T-helper 17 cell (primary cell): ENCODE measurements at regions not wholly inside any gene's neighbourhood (a gene's known extent, or its start where the extent isn't known, plus 50 kb on each side); places are given as distances from the start of the nearest gene placed in this dataset.

Experiments used
- ATAC-seq: fragments of 150-1000 bp; cut with Tn5 transposase; 2 replicates; pipeline ENCODE4 v1.10.0; 2021; ENCODE audit warnings: mild to moderate bottlenecking, moderate library complexity
- DNase-seq, 3 donors: peaks; one replicate each; pipeline versions ENCODE4 v3.0.0 to v3.0.0-alpha.2; 2020 to 2021
- H3K9me3 ChIP-seq: one replicate; pipeline ENCODE4 v1.7.0; 2013; ENCODE audit warnings: low read length, mild to moderate bottlenecking; ENCODE audit not compliant: control insufficient read depth, poor library complexity, severe bottlenecking
- H3K27ac Mint-ChIP-seq: one replicate; pipeline ENCODE4 v1.8.0; 2022; ENCODE audit warnings: mild to moderate bottlenecking, moderate library complexity, mixed read lengths
- H3K27me3 Mint-ChIP-seq: one replicate; pipeline ENCODE4 v1.8.0; 2022; ENCODE audit warnings: mixed read lengths
- H3K36me3 Mint-ChIP-seq: one replicate; pipeline ENCODE4 v1.8.0; 2022; ENCODE audit warnings: low read depth, mixed read lengths
- H3K4me1 Mint-ChIP-seq: one replicate; pipeline ENCODE4 v1.8.0; 2022; ENCODE audit warnings: mild to moderate bottlenecking, mixed read lengths
- H3K4me3 Mint-ChIP-seq: one replicate; pipeline ENCODE4 v1.8.0; 2022; ENCODE audit warnings: mild to moderate bottlenecking, moderate library complexity, mixed read lengths

DNA sequence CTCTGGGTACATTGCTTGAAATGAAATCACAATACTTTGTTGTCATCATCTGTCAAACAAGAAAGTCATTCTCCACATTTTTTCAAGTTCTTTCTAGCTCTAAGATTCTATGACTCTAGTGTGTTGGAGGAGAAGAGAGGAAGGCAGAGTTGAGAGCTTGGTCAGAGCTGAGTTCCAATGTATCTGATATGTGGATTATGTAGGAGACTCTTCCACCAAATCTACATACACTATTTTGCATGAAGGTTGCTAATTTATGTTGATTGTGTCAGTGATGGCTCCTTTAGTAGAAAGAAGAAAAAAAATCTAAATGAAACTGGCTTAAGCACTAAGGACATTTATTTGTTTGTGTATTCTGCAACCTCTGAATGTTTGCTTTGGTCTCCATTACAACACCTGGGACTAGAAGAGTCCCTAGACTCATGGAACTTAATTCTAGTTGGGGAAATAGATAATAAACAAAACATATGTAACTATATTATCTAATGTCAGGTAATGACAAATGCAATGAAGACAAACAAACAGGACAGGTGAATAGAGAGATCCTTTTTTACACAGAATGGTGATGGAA is 691.9 kb downstream of the UQCRFS1 start:
- Mint-ChIP-seq H3K27me3 (no peaks in the 10 kb centered on the region), H3K36me3 (no peaks in the 10 kb centered on the region), H3K27ac (no peak overlapping the region), H3K4me3 (no peak overlapping the region), H3K4me1 (no peaks in the 10 kb centered on the region)
- no peaks in the 10 kb centered on the region for H3K9me3 ChIP-seq
- no peak for ATAC-seq
- DNase-seq = no peak

DNA sequence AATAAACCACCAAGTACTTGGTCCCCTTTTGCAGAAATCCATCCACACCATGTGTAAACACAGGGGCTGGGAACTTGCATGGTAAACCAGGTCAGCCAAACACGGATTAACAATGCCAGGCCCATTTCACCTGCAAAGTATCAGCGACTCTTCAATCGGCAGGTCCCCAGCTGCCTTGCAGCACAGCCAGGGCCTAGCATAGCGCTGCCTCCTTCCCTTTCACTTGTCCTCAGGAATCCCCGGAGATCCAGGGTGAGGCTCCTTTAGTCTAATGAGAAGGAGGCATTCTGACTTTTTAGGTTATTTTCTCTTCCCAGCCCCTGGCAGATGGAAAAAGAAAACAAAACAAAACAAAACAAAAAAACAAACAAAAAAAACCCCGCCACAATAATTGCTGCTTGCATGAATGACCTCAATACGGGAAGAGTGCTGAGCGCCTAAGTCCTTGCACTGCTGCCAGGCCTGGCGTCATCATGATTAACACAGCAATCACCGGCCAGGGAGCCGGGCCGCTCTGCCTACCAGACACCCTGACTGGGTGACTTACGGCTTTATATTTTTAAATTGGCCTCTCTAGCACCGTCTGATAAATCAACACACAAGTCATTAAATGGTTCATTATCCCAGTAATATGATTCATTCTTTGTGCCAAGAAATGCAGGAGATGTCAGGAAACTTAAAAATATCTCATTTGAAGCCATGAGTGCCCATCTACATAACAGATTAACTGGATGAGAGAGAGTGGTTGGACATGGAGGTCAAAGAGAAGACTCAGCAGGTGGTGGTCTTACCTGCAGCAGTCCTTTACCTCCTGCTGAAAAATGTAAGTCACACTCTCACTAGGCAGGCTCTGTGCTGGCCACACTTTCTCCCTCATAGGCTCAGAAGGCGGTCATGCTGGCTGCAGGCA is 692.7 kb downstream of the UQCRFS1 start:
- H3K9me3 ChIP-seq = no peaks in the 10 kb centered on the region
- H3K27ac Mint-ChIP-seq = no peak overlapping the region
- no peaks in the 10 kb centered on the region for H3K4me1 Mint-ChIP-seq
- no peaks in the 10 kb centered on the region for H3K27me3 Mint-ChIP-seq
- ATAC-seq (no peak), DNase-seq (no peak)
- no peaks in the 10 kb centered on the region for H3K36me3 Mint-ChIP-seq
- no peak overlapping the region for H3K4me3 Mint-ChIP-seq

DNA sequence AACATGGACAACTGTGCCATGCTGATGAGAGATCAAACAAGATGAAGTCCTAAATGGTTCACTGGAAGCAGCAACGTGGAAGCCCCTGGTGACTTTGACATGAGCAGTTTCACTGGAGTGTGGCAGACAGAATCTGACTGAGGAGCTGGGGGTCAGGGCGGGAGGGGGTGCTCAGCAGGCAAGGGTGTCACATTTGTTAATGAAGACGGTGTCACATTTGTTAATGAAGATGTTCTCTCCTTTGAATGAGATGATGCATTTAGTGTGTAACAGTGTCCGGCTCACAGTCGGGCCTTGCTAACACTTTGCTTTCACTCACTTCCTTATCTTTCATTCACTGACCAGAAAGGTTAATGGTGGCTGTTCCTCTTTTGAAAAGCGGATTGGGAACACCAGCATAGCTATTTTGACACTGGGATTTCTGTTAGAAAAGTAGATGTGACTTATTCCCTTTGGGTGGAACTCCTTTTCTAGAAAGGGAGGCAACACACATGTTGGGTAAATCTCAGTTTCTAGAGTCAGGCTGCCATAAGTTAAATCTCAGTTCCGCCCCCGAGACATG is 693.7 kb downstream of the UQCRFS1 start:
- no peak for ATAC-seq
- no peaks in the 10 kb centered on the region for H3K9me3 ChIP-seq
- H3K36me3 Mint-ChIP-seq = no peaks in the 10 kb centered on the region
- H3K27ac Mint-ChIP-seq = no peak overlapping the region
- no peaks in the 10 kb centered on the region for H3K27me3 Mint-ChIP-seq
- no peak for DNase-seq
- H3K4me3 Mint-ChIP-seq = no peak overlapping the region
- no peaks in the 10 kb centered on the region for H3K4me1 Mint-ChIP-seq

GRCh38 chr19:28516415-28516872 is 696.5 kb downstream of the UQCRFS1 start:
- H3K27ac Mint-ChIP-seq = no peak overlapping the region
- ATAC-seq = no peak
- no peaks in the 10 kb centered on the region for H3K27me3 Mint-ChIP-seq
- H3K36me3 Mint-ChIP-seq = no peaks in the 10 kb centered on the region
- DNase-seq = no peak
- no peaks in the 10 kb centered on the region for H3K4me1 Mint-ChIP-seq
- no peaks in the 10 kb centered on the region for H3K9me3 ChIP-seq
- H3K4me3 Mint-ChIP-seq = no peak overlapping the region

DNA sequence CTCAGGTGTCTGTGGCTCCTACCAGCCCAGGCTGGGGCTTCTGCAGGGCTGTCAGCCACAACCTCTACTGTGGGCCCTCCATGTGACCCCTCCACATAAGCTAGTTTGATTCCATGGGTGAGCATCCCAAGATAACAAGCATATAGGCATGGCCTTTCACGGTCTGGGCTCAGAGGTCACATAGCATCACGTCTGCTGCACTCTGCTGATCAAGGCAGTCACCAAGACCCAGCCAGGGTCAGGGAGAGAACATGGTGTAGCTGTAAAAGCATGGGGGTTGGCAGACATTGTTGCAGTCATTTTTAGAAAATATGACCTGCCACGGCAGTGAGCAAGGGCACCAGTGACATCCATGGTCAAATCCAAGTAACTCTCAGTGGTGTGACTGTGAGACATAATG is 698.8 kb downstream of the UQCRFS1 start:
- H3K9me3 ChIP-seq = no peaks in the 10 kb centered on the region
- Mint-ChIP-seq H3K27ac (no peak overlapping the region), H3K36me3 (no peaks in the 10 kb centered on the region), H3K27me3 (no peaks in the 10 kb centered on the region), H3K4me1 (no peaks in the 10 kb centered on the region), H3K4me3 (no peak overlapping the region)
- DNase-seq = no peak
- no peak for ATAC-seq

- H3K36me3 Mint-ChIP-seq = no peaks in the 10 kb centered on the region
- H3K27ac Mint-ChIP-seq = no peak overlapping the region
- ATAC-seq (no peak), DNase-seq (no peak)
- no peaks in the 10 kb centered on the region for H3K27me3 Mint-ChIP-seq
- H3K4me3 Mint-ChIP-seq = no peak overlapping the region
- no peaks in the 10 kb centered on the region for H3K9me3 ChIP-seq
- no peaks in the 10 kb centered on the region for H3K4me1 Mint-ChIP-seq
Measured at GRCh38 chr19:28511655-28512054, 701.3 kb downstream of the UQCRFS1 start.

- DNase-seq = no peak
- no peak for ATAC-seq
- no peaks in the 10 kb centered on the region for H3K27me3 Mint-ChIP-seq
- no peaks in the 10 kb centered on the region for H3K9me3 ChIP-seq
- H3K4me1 Mint-ChIP-seq = no peaks in the 10 kb centered on the region
- H3K27ac Mint-ChIP-seq = no peak overlapping the region
- no peak overlapping the region for H3K4me3 Mint-ChIP-seq
- no peaks in the 10 kb centered on the region for H3K36me3 Mint-ChIP-seq
Measured at GRCh38 chr19:28509079-28509895, 703.7 kb downstream of the UQCRFS1 start.

DNA sequence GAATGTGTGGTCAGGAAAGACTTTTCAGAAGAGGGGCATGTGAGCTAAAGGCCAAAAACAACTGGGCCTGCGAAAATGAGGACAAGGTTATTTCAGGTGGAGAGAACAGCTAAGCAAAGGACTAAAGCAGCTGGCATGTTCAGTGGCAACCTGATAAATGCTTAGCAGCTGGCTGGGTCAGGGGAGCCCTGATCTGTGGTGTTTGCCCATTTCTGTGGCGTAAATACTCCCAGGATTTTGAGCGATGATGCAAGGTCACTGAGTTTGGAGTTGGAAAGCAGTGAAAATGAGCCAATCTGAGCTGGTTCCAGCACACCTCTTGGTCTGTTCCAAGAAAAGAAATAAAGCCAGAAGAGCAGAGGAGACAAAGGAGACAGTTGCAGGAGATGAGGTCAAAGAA is 704.3 kb downstream of the UQCRFS1 start:
- H3K27me3 Mint-ChIP-seq = no peaks in the 10 kb centered on the region
- no peaks in the 10 kb centered on the region for H3K4me1 Mint-ChIP-seq
- ATAC-seq (no peak), DNase-seq (no peak)
- no peaks in the 10 kb centered on the region for H3K9me3 ChIP-seq
- no peak overlapping the region for H3K4me3 Mint-ChIP-seq
- no peaks in the 10 kb centered on the region for H3K36me3 Mint-ChIP-seq
- H3K27ac Mint-ChIP-seq = no peak overlapping the region

GRCh38 chr19:28505933-28506332 is 707.0 kb downstream of the UQCRFS1 start:
- H3K27me3 Mint-ChIP-seq = peaks cover 2% of the 10 kb centered on the region
- no peak overlapping the region for H3K4me3 Mint-ChIP-seq
- no peaks in the 10 kb centered on the region for H3K4me1 Mint-ChIP-seq
- ATAC-seq = no peak
- H3K27ac Mint-ChIP-seq = no peak overlapping the region
- H3K36me3 Mint-ChIP-seq = no peaks in the 10 kb centered on the region
- no peak for DNase-seq
- no peaks in the 10 kb centered on the region for H3K9me3 ChIP-seq

DNA sequence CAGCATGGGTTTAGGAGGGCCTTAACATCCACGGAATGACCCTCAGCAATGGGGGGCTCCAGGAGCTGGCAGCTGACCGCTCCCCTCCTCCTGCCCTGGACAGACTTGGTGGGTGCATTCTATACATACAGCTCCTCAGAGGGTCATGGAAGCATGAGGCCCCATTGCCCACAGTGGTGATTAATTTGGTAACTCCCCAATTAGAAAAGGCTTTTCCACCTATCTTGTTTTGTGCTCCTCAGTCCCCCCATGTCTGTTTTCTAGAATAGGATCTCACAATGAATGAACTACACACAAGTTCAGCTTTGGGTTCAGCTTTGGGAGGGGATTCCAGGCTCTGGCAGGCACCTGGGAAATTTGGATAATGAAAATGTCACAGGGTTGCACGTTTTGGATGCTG is 707.8 kb downstream of the UQCRFS1 start:
- ATAC-seq = no peak
- Mint-ChIP-seq H3K4me3 (no peak overlapping the region), H3K4me1 (no peaks in the 10 kb centered on the region), H3K27me3 (peaks cover 5% of the 10 kb centered on the region), H3K27ac (no peak overlapping the region), H3K36me3 (no peaks in the 10 kb centered on the region)
- no peak for DNase-seq
- H3K9me3 ChIP-seq = no peaks in the 10 kb centered on the region

GRCh38 chr19:28504727-28505126 is 708.2 kb downstream of the UQCRFS1 start:
- ATAC-seq (no peak), DNase-seq (no peak)
- Mint-ChIP-seq H3K4me3 (no peak overlapping the region), H3K27me3 (peaks cover 5% of the 10 kb centered on the region), H3K27ac (no peak overlapping the region), H3K4me1 (no peaks in the 10 kb centered on the region), H3K36me3 (no peaks in the 10 kb centered on the region)
- no peaks in the 10 kb centered on the region for H3K9me3 ChIP-seq

GRCh38 chr19:28504139-28504538 is 708.8 kb downstream of the UQCRFS1 start:
- H3K4me1 Mint-ChIP-seq = no peaks in the 10 kb centered on the region
- H3K27me3 Mint-ChIP-seq = peaks cover 5% of the 10 kb centered on the region
- ATAC-seq (no peak), DNase-seq (no peak)
- H3K27ac Mint-ChIP-seq = no peak overlapping the region
- H3K9me3 ChIP-seq = no peaks in the 10 kb centered on the region
- H3K36me3 Mint-ChIP-seq = no peaks in the 10 kb centered on the region
- no peak overlapping the region for H3K4me3 Mint-ChIP-seq
